Lower lobe of right lung (tissue), 2 donors: ENCODE measurements at regions not wholly inside any gene's neighbourhood (a gene's known extent, or its start where the extent isn't known, plus 50 kb on each side); places are given as distances from the start of the nearest gene placed in this dataset.

Experiments used
- ATAC-seq, 2 donors: fragments of 200-7000 bp; cut with Tn5 transposase; one replicate each; pipeline ENCODE4 v1.9.1; 2020 to 2022; ENCODE audit warnings: mild to moderate bottlenecking in 2 of 2, moderate library complexity in 2 of 2
- DNase-seq: peaks from one replicate; pipeline ENCODE4 v3.0.0-alpha.2; 2020
- H3K27ac ChIP-seq: fragments of 200-600 bp; one replicate; pipeline ENCODE4 v1.8.0; 2022
- H3K27me3 ChIP-seq: fragments of 200-600 bp; one replicate; pipeline ENCODE4 v1.8.0; 2022; ENCODE audit warnings: low read depth
- H3K36me3 ChIP-seq: fragments of 200-600 bp; one replicate; pipeline ENCODE4 v1.8.0; 2022; ENCODE audit warnings: mild to moderate bottlenecking
- H3K4me1 ChIP-seq: fragments of 200-600 bp; one replicate; pipeline ENCODE4 v1.8.0; 2022
- H3K4me3 ChIP-seq: fragments of 200-600 bp; one replicate; pipeline ENCODE4 v1.8.0; 2022; ENCODE audit warnings: mild to moderate bottlenecking
- H3K9me3 ChIP-seq: fragments of 200-600 bp; one replicate; pipeline ENCODE4 v1.8.0; 2022
- CTCF ChIP-seq: fragments of 200-600 bp; IDR thresholded peaks from one replicate; pipeline ENCODE4 v1.8.0; 2022; ENCODE audit warnings: antibody characterized with exemption, mild to moderate bottlenecking
- intact Hi-C: fragments of 100-400 bp; cut with DNase I; formaldehyde crosslinking; loops from one replicate; pipeline ENCODE4 v1.11.0; 2022
- donor health status: DM: no; HTN: yes; CAD: no; lungs with severe emphysema.

GRCh38 chr12:132379576-132379975 is 50.2 kb upstream of the GALNT9 start:
- intact Hi-C loops: no loop called here
- ATAC-seq: no peak
- Histone ChIP-seq H3K27me3 (peaks cover 42% of the 10 kb centered on the region), H3K36me3 (no peaks in the 10 kb centered on the region), H3K27ac (no peak overlapping the region), H3K9me3 (no peaks in the 10 kb centered on the region), H3K4me3 (no peak overlapping the region), H3K4me1 (no peaks in the 10 kb centered on the region)
- TF ChIP-seq CTCF: no peak
- no peak for DNase-seq
